ENCODE measurements at regions not wholly inside any gene's neighbourhood (a gene's known extent, or its start where the extent isn't known, plus 50 kb on each side); places are given as distances from the start of the nearest gene placed in this dataset.

GRCh38 chr5:122691931-122692330, 82.9 kb upstream of the SNX2 start (continued):
- no peak for TF ChIP-seq CHD2 (IDR thresholded peaks at IDR 0.05; ENCODE audit: low read length, partially characterized antibody)
- TF ChIP-seq NFIC (IDR thresholded peaks at IDR 0.05; ENCODE audit: borderline replicate concordance) = no peak
- TF ChIP-seq RXRA (IDR thresholded peaks at IDR 0.05; ENCODE audit: borderline replicate concordance, low read depth) = no peak

- Histone ChIP-seq H3K79me2 (ENCODE audit: insufficient read depth) (no peaks in the 10 kb centered on the region), H2AFZ (ENCODE audit: low read depth) (no peak overlapping the region), H3K4me2 (no peak overlapping the region), H3K4me1 (ENCODE audit: control insufficient read depth in 1 of 2, insufficient read depth in 2 of 2, low read depth in 1 of 2, low read length in 1 of 2) (no peaks in the 10 kb centered on the region; a peak in 1 of 4 replicates), H3K9ac (no peak overlapping the region), H3K27ac (ENCODE audit: low read depth in 2 of 2, low read length in 1 of 2) (no peak overlapping the region), H3K27me3 (ENCODE audit: insufficient read depth) (no peaks in the 10 kb centered on the region), H4K20me1 (ENCODE audit: insufficient read depth) (no peaks in the 10 kb centered on the region), H3K4me3 (ENCODE audit: low read depth in 2 of 2, low read length in 1 of 2) (no peak overlapping the region), H3K9me3 (no peaks in the 10 kb centered on the region), H3K9me2 (no peaks in the 10 kb centered on the region), H3K36me3 (replicated peaks in 1 of 2; ENCODE audit: control insufficient read depth in 1 of 2, insufficient read depth in 2 of 2, low read length in 1 of 2) (no peaks in the 10 kb centered on the region), H3F3A (replicated peaks; ENCODE audit: insufficient read depth) (peaks cover 3% of the 10 kb centered on the region)
- ChIA-PET POLR2A (no interaction called here), CTCF (interaction anchor here (1.1 kb wide), 1 partner anchor 10 kb away, joined by 4 read pairs; no protein-coding TSS in a partner anchor)
- DNase-seq = no peak
- TF ChIP-seq PBX3 (IDR thresholded peaks at IDR 0.05) (no peak), MAX (IDR thresholded peaks at IDR 0.05; ENCODE audit: low read depth) (no peak), ZBTB33 (IDR thresholded peaks at IDR 0.05; ENCODE audit: borderline replicate concordance, low read depth) (no peak), MEF2A (IDR thresholded peaks at IDR 0.05; ENCODE audit: borderline replicate concordance, low read depth) (no peak), JUND (IDR thresholded peaks at IDR 0.05) (no peak), POLR2AphosphoS5 (IDR thresholded peaks at IDR 0.05; ENCODE audit: low read depth, low read length) (no peak), IRF3 (IDR thresholded peaks at IDR 0.05; ENCODE audit: low read depth, low read length) (no peak), EZH2phosphoT487 (IDR thresholded peaks at IDR 0.05; ENCODE audit: borderline replicate concordance, low read depth) (no peak), MXI1 (IDR thresholded peaks at IDR 0.05; ENCODE audit: low read depth, low read length) (no peak)
- 56% methylated on average over 3 of the region's 3 CpGs for WGBS (ENCODE audit: low lambda C conversion rate)
Measured at GRCh38 chr5:122693963-122694362, 80.9 kb upstream of the SNX2 start.
